Keratinocyte (primary cell): ENCODE measurements at regions not wholly inside any gene's neighbourhood (a gene's known extent, or its start where the extent isn't known, plus 50 kb on each side); places are given as distances from the start of the nearest gene placed in this dataset.

Experiments
- DNase-seq: peaks from one replicate; pipeline ENCODE4 v3.0.0-alpha.2; 2011; ENCODE audit warnings: low read depth, missing footprints, low spot score
- FAIRE-seq: peaks from 2 replicates; lab custom pipeline; 2011; peaks lifted over from hg19 to GRCh38; lab: Jason Lieb, UNC
- H2AFZ ChIP-seq: 2 replicates; pipeline ENCODE4 v1.6.0; 2012; ENCODE audit warnings: low read length, control low read depth, inconsistent platforms; ENCODE audit not compliant: control insufficient read depth
- H3K27ac ChIP-seq: 2 replicates; pipeline ENCODE4 v1.5.1; 2011; ENCODE audit warnings: low read length; ENCODE audit not compliant: control insufficient read depth, insufficient read depth
- H3K27me3 ChIP-seq: 3 replicates; pipeline ENCODE4 v1.6.0; 2011; ENCODE audit warnings: low read length; ENCODE audit not compliant: control insufficient read depth, insufficient read depth; ENCODE audit errors: extremely low read depth
- H3K36me3 ChIP-seq, 2 experiments: 2 replicates in 1 of 2; 3 replicates in 1 of 2; pipeline ENCODE4 v1.5.1; 2011; ENCODE audit warnings: low read length in 2 of 2, mild to moderate bottlenecking in 1 of 2; ENCODE audit not compliant: control insufficient read depth in 2 of 2, insufficient read depth in 2 of 2; ENCODE audit errors: extremely low read depth in 1 of 2
- H3K4me1 ChIP-seq: 3 replicates; pipeline ENCODE4 v1.5.1; 2011; ENCODE audit warnings: low read length; ENCODE audit not compliant: control insufficient read depth, insufficient read depth; ENCODE audit errors: extremely low read depth
- H3K4me2 ChIP-seq: 3 replicates; pipeline ENCODE4 v1.6.0; 2011; ENCODE audit warnings: low read depth, low read length; ENCODE audit not compliant: control insufficient read depth, insufficient read depth; ENCODE audit errors: extremely low read depth
- H3K4me3 ChIP-seq, 3 experiments: fragments of 200-600 bp in 1 of 3; sonication (generic) in 1 of 3; 2 replicates in 2 of 3; 3 replicates in 1 of 3; pipeline ENCODE4 v1.5.1; 2011 to 2016; ENCODE audit warnings: low read length in 3 of 3, mild to moderate bottlenecking in 3 of 3, control low read depth in 2 of 3, inconsistent platforms in 1 of 3, low read depth in 1 of 3, mixed read lengths in 1 of 3, mixed run types in 1 of 3, moderate library complexity in 1 of 3; ENCODE audit not compliant: control insufficient read depth in 2 of 3, insufficient read depth in 2 of 3; ENCODE audit errors: extremely low read depth in 1 of 3
- H3K79me2 ChIP-seq: 2 replicates; pipeline ENCODE4 v1.6.0; 2012; ENCODE audit warnings: low read length; ENCODE audit not compliant: control insufficient read depth, insufficient read depth
- H3K9ac ChIP-seq: 3 replicates; pipeline ENCODE4 v1.6.0; 2011; ENCODE audit warnings: low read length; ENCODE audit not compliant: control insufficient read depth, insufficient read depth; ENCODE audit errors: extremely low read depth
- H3K9me1 ChIP-seq: 3 replicates; pipeline ENCODE4 v1.6.0; 2011; ENCODE audit warnings: low read length; ENCODE audit not compliant: control insufficient read depth, insufficient read depth; ENCODE audit errors: extremely low read depth
- H3K9me3 ChIP-seq: 2 replicates; pipeline ENCODE4 v1.5.1; 2012; ENCODE audit warnings: low read depth, low read length; ENCODE audit not compliant: control insufficient read depth
- H4K20me1 ChIP-seq: 3 replicates; pipeline ENCODE4 v1.6.0; 2011; ENCODE audit warnings: low read length; ENCODE audit not compliant: control insufficient read depth, insufficient read depth; ENCODE audit errors: extremely low read depth
- CTCF ChIP-seq, 3 experiments: IDR thresholded peaks in 1 of 3; conservative IDR thresholded peaks in 1 of 3; optimal IDR thresholded peaks in 1 of 3; 2 replicates in 2 of 3; 3 replicates in 1 of 3; pipeline versions ENCODE3 to v1.5.1; 2011; ENCODE audit warnings: low read length in 3 of 3, mild to moderate bottlenecking in 3 of 3, moderate library complexity in 2 of 3, control low read depth in 1 of 3, inconsistent platforms in 1 of 3; ENCODE audit not compliant: insufficient read depth in 2 of 3; ENCODE audit errors: extremely low read depth in 1 of 3
- EZH2 ChIP-seq: IDR thresholded peaks from one replicate; pipeline ENCODE4 v1.6.1; 2012; ENCODE audit warnings: inconsistent platforms, mild to moderate bottlenecking, low read length, moderate library complexity
- dilution Hi-C: fragments of 300-500 bp; cut with MboI; formaldehyde crosslinking; loops from one replicate; pipeline ENCODE4 v1.7.0; 2020; ENCODE audit warnings: low sequenced_read_pairs; ENCODE audit not compliant: extremely low pct_ligation_motif_present

- Histone ChIP-seq H3K9me3 (no peaks in the 10 kb centered on the region), H2AFZ (no peak overlapping the region), H3K27ac (no peak overlapping the region), H3K4me1 (no peaks in the 10 kb centered on the region), H4K20me1 (no peaks in the 10 kb centered on the region), H3K4me2 (no peak overlapping the region), H3K9ac (no peak overlapping the region), H3K36me3 (no peaks in the 10 kb centered on the region), H3K4me3 (no peak overlapping the region), H3K79me2 (no peaks in the 10 kb centered on the region), H3K9me1 (no peaks in the 10 kb centered on the region), H3K27me3 (no peaks in the 10 kb centered on the region)
- TF ChIP-seq CTCF (optimal IDR thresholded peaks at IDR 0.05 in 1 of 3, IDR thresholded peaks at IDR 0.05 in 1 of 3, conservative IDR thresholded peaks at IDR 0.05 in 1 of 3; ENCODE audit: extremely low read depth in 1 of 3, insufficient read depth in 2 of 3, low read length in 3 of 3) (no peak), EZH2 (no peak)
- dilution Hi-C loops = no loop called here
- FAIRE-seq = no peak
- DNase-seq = no peak
Measured at GRCh38 chr1:79059341-79059740, 52.8 kb upstream of the ADGRL4 start.
